Erythroblast (primary cell): ENCODE measurements at regions not wholly inside any gene's neighbourhood (a gene's known extent, or its start where the extent isn't known, plus 50 kb on each side); places are given as distances from the start of the nearest gene placed in this dataset.

ENCODE experiments used
- GATA1 ChIP-seq: IDR thresholded peaks from 2 replicates; pipeline ENCODE4 v1.6.1; 2011; ENCODE audit warnings: low read depth, mild to moderate bottlenecking, control low read depth, low read length, moderate library complexity
- POLR2A ChIP-seq: IDR thresholded peaks from 2 replicates; pipeline ENCODE4 v1.6.1; 2011; ENCODE audit warnings: mild to moderate bottlenecking, low read length

- TF ChIP-seq POLR2A (no peak), GATA1 (no peak)
These were observed 441.4 kb upstream of the FAT3 start for GRCh38 chr11:91783173-91783572.
